ENCODE measurements at regions not wholly inside any gene's neighbourhood (a gene's known extent, or its start where the extent isn't known, plus 50 kb on each side); places are given as distances from the start of the nearest gene placed in this dataset.

DNA sequence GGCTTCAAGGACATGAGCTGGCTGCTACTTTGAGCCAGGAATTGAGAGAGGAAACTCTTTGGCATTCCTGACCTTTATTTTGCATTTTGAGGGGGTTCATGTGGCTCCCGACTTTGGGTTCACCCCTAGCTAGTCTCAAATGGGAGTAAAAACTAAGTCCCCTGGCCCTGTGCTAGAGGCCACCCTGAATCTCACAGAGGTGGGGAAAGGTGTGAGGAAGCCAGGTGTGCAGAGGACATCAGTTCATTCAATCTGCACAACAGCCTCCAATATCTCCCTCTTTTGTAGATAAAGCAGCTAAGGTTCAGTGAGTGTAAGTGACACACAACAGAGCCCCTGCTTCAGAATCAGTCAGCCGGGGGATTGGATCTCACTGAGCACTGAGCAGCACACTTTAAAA is 325.7 kb downstream of the DCDC2C start:
- TF ChIP-seq SIN3A (IDR thresholded peaks at IDR 0.05; ENCODE audit: borderline replicate concordance, insufficient read depth, low read length), result no peak
- TF ChIP-seq TAF1 (IDR thresholded peaks at IDR 0.05; ENCODE audit: borderline replicate concordance, insufficient read depth, low read length), result no peak
- no peak for TF ChIP-seq POLR2AphosphoS5 (IDR thresholded peaks at IDR 0.05; ENCODE audit: low read depth, low read length)
- no peak for TF ChIP-seq REST (IDR thresholded peaks at IDR 0.05; ENCODE audit: insufficient read depth in 1 of 2, low read depth in 2 of 2, low read length in 2 of 2)
- no peak for TF ChIP-seq FOXP2 (optimal IDR thresholded peaks at IDR 0.05; ENCODE audit: borderline replicate concordance, extremely low read depth, extremely low read length, insufficient read depth)

GRCh38 chr2:4039896-4040295 is 336.5 kb downstream of the DCDC2C start:
- TF ChIP-seq REST (IDR thresholded peaks at IDR 0.05; ENCODE audit: insufficient read depth in 1 of 2, low read depth in 2 of 2, low read length in 2 of 2) (no peak), SIN3A (IDR thresholded peaks at IDR 0.05; ENCODE audit: borderline replicate concordance, insufficient read depth, low read length) (no peak), FOXP2 (optimal IDR thresholded peaks at IDR 0.05; ENCODE audit: borderline replicate concordance, extremely low read depth, extremely low read length, insufficient read depth) (no peak), TAF1 (IDR thresholded peaks at IDR 0.05; ENCODE audit: borderline replicate concordance, insufficient read depth, low read length) (no peak), POLR2AphosphoS5 (IDR thresholded peaks at IDR 0.05; ENCODE audit: low read depth, low read length) (no peak)

DNA sequence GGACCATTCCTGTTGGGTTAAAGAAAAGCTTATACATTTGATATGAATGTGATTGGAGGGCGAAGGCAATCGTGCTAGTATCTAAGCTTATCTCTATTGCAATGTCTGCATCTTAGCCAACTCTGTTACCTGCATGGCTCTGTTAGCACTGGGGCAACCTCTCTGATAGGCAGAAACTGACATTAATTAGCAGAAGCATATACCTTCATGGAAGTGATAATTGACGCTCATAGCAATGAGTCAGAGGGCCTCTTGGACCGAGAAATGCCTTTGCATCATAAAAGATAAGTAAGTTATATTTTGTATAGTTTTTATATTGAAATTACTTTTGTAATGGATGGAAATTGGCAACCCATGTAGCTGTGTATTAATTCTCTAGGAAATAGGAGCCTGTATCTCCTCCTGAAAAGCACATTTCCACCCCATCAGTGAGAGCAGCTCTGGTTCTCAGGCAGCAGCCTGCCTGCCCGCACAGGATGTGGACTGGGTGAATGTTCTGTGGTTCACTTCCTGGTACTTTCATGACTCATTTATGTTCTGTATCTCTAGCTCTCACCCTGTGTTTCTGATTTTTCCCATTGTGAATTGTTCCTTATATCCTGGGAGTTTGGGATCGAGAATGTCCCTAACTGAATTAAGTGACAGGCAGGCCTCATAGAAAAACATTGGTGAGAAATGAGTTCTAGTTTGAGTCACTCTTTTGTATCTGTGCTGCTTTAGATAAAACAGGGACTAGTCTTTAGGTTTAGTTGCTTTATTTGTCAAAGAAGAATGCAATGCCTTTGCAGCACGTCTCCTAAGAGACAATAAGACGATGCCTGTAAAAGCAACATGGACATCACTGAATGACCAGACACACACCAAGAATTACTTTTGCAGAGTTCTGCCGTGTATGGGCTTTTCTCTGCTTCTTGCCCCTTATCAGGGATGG is 344.9 kb downstream of the DCDC2C start:
- no peak for TF ChIP-seq SIN3A (IDR thresholded peaks at IDR 0.05; ENCODE audit: borderline replicate concordance, insufficient read depth, low read length)
- no peak for TF ChIP-seq TAF1 (IDR thresholded peaks at IDR 0.05; ENCODE audit: borderline replicate concordance, insufficient read depth, low read length)
- no peak for TF ChIP-seq FOXP2 (optimal IDR thresholded peaks at IDR 0.05; ENCODE audit: borderline replicate concordance, extremely low read depth, extremely low read length, insufficient read depth)
- no peak for TF ChIP-seq POLR2AphosphoS5 (IDR thresholded peaks at IDR 0.05; ENCODE audit: low read depth, low read length)
- TF ChIP-seq REST (IDR thresholded peaks at IDR 0.05; ENCODE audit: insufficient read depth in 1 of 2, low read depth in 2 of 2, low read length in 2 of 2), result no peak

- TF ChIP-seq POLR2AphosphoS5 (IDR thresholded peaks at IDR 0.05; ENCODE audit: low read depth, low read length) (no peak), REST (IDR thresholded peaks at IDR 0.05; ENCODE audit: insufficient read depth in 1 of 2, low read depth in 2 of 2, low read length in 2 of 2) (no peak), SIN3A (IDR thresholded peaks at IDR 0.05; ENCODE audit: borderline replicate concordance, insufficient read depth, low read length) (no peak), FOXP2 (optimal IDR thresholded peaks at IDR 0.05; ENCODE audit: borderline replicate concordance, extremely low read depth, extremely low read length, insufficient read depth) (no peak)
Observed at GRCh38 chr2:4049463-4049862, 346.1 kb downstream of the DCDC2C start.
